AG04449 (cell line): ENCODE measurements at regions not wholly inside any gene's neighbourhood (a gene's known extent, or its start where the extent isn't known, plus 50 kb on each side); places are given as distances from the start of the nearest gene placed in this dataset.

Source experiments
- CTCF ChIA-PET: fragments of 350-600 bp; formaldehyde crosslinking; extraction: SDS; loops from one replicate; lab custom pipeline; 2021; ENCODE audit warnings: antibody characterized with exemption; lab: Yijun Ruan, JAX
- POLR2A ChIA-PET: fragments of 400-600, 350-600 bp; formaldehyde crosslinking; extraction: SDS; loops from one replicate; lab custom pipeline; 2020; ENCODE audit warnings: antibody characterized with exemption, inconsistent platforms; lab: Yijun Ruan, JAX
- DNase-seq: peaks from one replicate; pipeline ENCODE4 v3.0.0-alpha.2; 2010; ENCODE audit warnings: low read depth, low spot score
- H3K4me3 ChIP-seq: 2 replicates; pipeline ENCODE4 v1.5.1; 2011; ENCODE audit warnings: low read depth, mild to moderate bottlenecking, control low read depth, low read length
- TF ChIP-seq, protein P1 (sequence below): IDR thresholded peaks from one replicate; pipeline ENCODE4 v1.5.1; 2011; ENCODE audit warnings: mild to moderate bottlenecking, moderate library complexity, low read length, control low read depth, inconsistent platforms; ENCODE audit not compliant: insufficient read depth; ENCODE audit errors: missing control alignments

DNA sequence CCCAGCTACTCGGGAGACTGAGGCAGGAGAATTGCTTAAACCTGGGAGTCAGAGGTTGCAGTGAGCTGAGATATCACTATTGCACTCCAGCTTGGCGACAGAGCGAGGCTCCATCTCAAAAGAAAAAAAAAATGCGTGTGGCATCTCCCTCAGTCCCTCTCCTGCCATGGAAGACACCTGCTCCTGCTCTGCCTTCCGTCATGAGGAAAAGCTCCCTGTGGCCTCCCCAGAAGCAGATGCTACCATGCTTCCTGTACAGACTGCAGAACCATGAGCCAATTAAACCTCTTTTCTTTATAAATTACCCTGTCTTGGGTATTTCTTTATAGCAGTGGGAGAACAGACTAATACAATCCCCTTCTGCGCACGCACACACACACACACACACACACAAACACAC lies 249.4 kb downstream of the MN1 start:
- H3K4me3 ChIP-seq: no peak overlapping the region
- ChIA-PET CTCF (interaction anchor here (1.0 kb wide), 1 partner anchor 13 kb away, joined by 3 read pairs; no protein-coding TSS in a partner anchor), POLR2A (no interaction called here)
- DNase-seq: no peak
- TF ChIP-seq, protein P1, sequence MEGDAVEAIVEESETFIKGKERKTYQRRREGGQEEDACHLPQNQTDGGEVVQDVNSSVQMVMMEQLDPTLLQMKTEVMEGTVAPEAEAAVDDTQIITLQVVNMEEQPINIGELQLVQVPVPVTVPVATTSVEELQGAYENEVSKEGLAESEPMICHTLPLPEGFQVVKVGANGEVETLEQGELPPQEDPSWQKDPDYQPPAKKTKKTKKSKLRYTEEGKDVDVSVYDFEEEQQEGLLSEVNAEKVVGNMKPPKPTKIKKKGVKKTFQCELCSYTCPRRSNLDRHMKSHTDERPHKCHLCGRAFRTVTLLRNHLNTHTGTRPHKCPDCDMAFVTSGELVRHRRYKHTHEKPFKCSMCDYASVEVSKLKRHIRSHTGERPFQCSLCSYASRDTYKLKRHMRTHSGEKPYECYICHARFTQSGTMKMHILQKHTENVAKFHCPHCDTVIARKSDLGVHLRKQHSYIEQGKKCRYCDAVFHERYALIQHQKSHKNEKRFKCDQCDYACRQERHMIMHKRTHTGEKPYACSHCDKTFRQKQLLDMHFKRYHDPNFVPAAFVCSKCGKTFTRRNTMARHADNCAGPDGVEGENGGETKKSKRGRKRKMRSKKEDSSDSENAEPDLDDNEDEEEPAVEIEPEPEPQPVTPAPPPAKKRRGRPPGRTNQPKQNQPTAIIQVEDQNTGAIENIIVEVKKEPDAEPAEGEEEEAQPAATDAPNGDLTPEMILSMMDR: no peak

DNA sequence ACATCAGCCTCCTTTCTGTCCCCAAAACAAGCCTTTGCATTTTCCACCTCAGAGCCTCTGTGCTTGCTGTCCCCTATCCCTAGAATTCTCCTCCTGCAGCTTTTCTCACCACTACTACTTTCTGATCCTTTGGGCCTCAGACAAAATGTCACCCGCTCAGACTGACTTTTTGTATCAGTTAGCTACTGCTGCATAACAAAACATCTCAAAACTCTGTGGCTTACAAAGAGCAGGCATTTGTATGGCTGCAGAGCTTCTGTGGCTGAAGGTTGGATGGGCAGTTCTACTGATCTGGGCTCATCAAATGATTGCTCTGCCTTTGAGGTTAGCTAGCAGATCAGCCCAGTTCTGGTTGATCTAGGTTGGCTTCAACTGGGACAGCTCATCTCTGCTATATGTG lies 248.7 kb downstream of the MN1 start:
- POLR2A ChIA-PET: no interaction called here
- TF ChIP-seq, protein P1: no peak
- no peak overlapping the region for H3K4me3 ChIP-seq
- CTCF ChIA-PET: interaction anchor here (0.8 to 1.0 kb wide), 2 partner anchors 12 to 298 kb away, joined by 3 read pairs; no protein-coding TSS in a partner anchor
- no peak for DNase-seq

GRCh38 chr22:27554106-27554811 lies 247.3 kb downstream of the MN1 start:
- H3K4me3 ChIP-seq: no peak overlapping the region
- TF ChIP-seq, protein P1: no peak
- POLR2A ChIA-PET: no interaction called here
- no peak for DNase-seq
- CTCF ChIA-PET: interaction anchor here (1.1 kb wide), 1 partner anchor 149 kb away, joined by 3 read pairs; no protein-coding TSS in a partner anchor

GRCh38 chr22:27554841-27555456 lies 246.6 kb downstream of the MN1 start:
- no peak for DNase-seq
- TF ChIP-seq, protein P1: no peak
- no peak overlapping the region for H3K4me3 ChIP-seq
- CTCF ChIA-PET: no interaction called here
- POLR2A ChIA-PET: no interaction called here

GRCh38 chr22:27556371-27556770 lies 245.2 kb downstream of the MN1 start:
- no peak for DNase-seq
- no peak overlapping the region for H3K4me3 ChIP-seq
- POLR2A ChIA-PET: no interaction called here
- CTCF ChIA-PET: no interaction called here
- TF ChIP-seq, protein P1: no peak

GRCh38 chr22:27557286-27558008 lies 244.1 kb downstream of the MN1 start:
- no peak overlapping the region for H3K4me3 ChIP-seq
- POLR2A ChIA-PET: no interaction called here
- DNase-seq: no peak
- CTCF ChIA-PET: no interaction called here
- TF ChIP-seq, protein P1: no peak
